Trophoblast cell (in vitro differentiated cells and primary cell): ENCODE measurements at regions not wholly inside any gene's neighbourhood (a gene's known extent, or its start where the extent isn't known, plus 50 kb on each side); places are given as distances from the start of the nearest gene placed in this dataset.

ENCODE experiments used
- DNase-seq, 2 donors: peaks; one replicate each; pipeline ENCODE4 v3.0.0-alpha.2; 2016
- H2AFZ ChIP-seq: 2 replicates; pipeline ENCODE4 v1.6.1; 2013; ENCODE audit warnings: low read length, moderate library complexity, mild to moderate bottlenecking; ENCODE audit not compliant: insufficient read depth, poor library complexity
- H2AK5ac ChIP-seq: 2 replicates; pipeline ENCODE4 v1.6.1; 2013; ENCODE audit warnings: mild to moderate bottlenecking, low read length
- H2BK120ac ChIP-seq: 2 replicates; pipeline ENCODE4 v1.6.1; 2013; ENCODE audit warnings: low read length, mild to moderate bottlenecking, moderate library complexity; ENCODE audit not compliant: insufficient read depth, poor library complexity
- H2BK12ac ChIP-seq: 2 replicates; pipeline ENCODE4 v1.6.1; 2013; ENCODE audit warnings: mild to moderate bottlenecking, low read length, moderate library complexity
- H2BK5ac ChIP-seq: 2 replicates; pipeline ENCODE4 v1.6.1; 2013; ENCODE audit warnings: low read length, low read depth, moderate library complexity, mild to moderate bottlenecking; ENCODE audit not compliant: poor library complexity
- H3K14ac ChIP-seq: 2 replicates; pipeline ENCODE4 v1.6.1; 2013; ENCODE audit warnings: mild to moderate bottlenecking, low read length
- H3K18ac ChIP-seq: 2 replicates; pipeline ENCODE4 v1.6.1; 2013; ENCODE audit warnings: mild to moderate bottlenecking, low read length
- H3K23ac ChIP-seq: 2 replicates; pipeline ENCODE4 v1.6.1; 2013; ENCODE audit warnings: low read length
- H3K27ac ChIP-seq: 2 replicates; pipeline ENCODE4 v1.5.1; 2013; ENCODE audit warnings: low read depth, mild to moderate bottlenecking, inconsistent platforms, low read length, moderate library complexity
- H3K27me3 ChIP-seq: 2 replicates; pipeline ENCODE4 v1.6.1; 2013; ENCODE audit warnings: inconsistent platforms, mild to moderate bottlenecking, low read length, moderate library complexity; ENCODE audit not compliant: insufficient read depth
- H3K36me3 ChIP-seq, 2 experiments: 1 replicate in 1 of 2; 2 replicates in 1 of 2; pipeline ENCODE4 v1.6.1; 2013; ENCODE audit warnings: low read length in 2 of 2, mild to moderate bottlenecking in 2 of 2, moderate library complexity in 1 of 2; ENCODE audit not compliant: insufficient read depth in 2 of 2, control insufficient read depth in 1 of 2
- H3K4ac ChIP-seq: 2 replicates; pipeline ENCODE4 v1.6.1; 2013; ENCODE audit warnings: low read depth, mild to moderate bottlenecking, low read length, moderate library complexity
- H3K4me1 ChIP-seq, 2 experiments: 1 replicate in 1 of 2; 2 replicates in 1 of 2; pipeline ENCODE4 v1.6.1; 2013; ENCODE audit warnings: low read length in 2 of 2, mild to moderate bottlenecking in 2 of 2, moderate library complexity in 1 of 2; ENCODE audit not compliant: insufficient read depth in 2 of 2, control insufficient read depth in 1 of 2
- H3K4me2 ChIP-seq: 2 replicates; pipeline ENCODE4 v1.6.1; 2013; ENCODE audit warnings: inconsistent platforms, mild to moderate bottlenecking, low read length, moderate library complexity
- H3K4me3 ChIP-seq: 2 replicates; pipeline ENCODE4 v1.5.1; 2013; ENCODE audit warnings: mild to moderate bottlenecking, low read depth, low read length, inconsistent platforms
- H3K79me1 ChIP-seq: one replicate; pipeline ENCODE4 v1.6.1; 2013; ENCODE audit warnings: low read length
- H3K79me2 ChIP-seq: 2 replicates; pipeline ENCODE4 v1.6.1; 2013; ENCODE audit warnings: low read length, mild to moderate bottlenecking; ENCODE audit not compliant: control insufficient read depth, insufficient read depth, poor library complexity
- H3K9ac ChIP-seq: 2 replicates; pipeline ENCODE4 v1.6.1; 2013; ENCODE audit warnings: mild to moderate bottlenecking, low read length
- H3K9me3 ChIP-seq: 2 replicates; pipeline ENCODE4 v1.6.1; 2013; ENCODE audit warnings: low read depth, mild to moderate bottlenecking, control low read depth, inconsistent platforms, low read length; ENCODE audit not compliant: insufficient read depth
- H4K12ac ChIP-seq: 2 replicates; pipeline ENCODE4 v1.6.1; 2013; ENCODE audit warnings: low read depth, mild to moderate bottlenecking, low read length, moderate library complexity
- H4K8ac ChIP-seq: 2 replicates; pipeline ENCODE4 v1.6.1; 2013; ENCODE audit warnings: low read depth, mild to moderate bottlenecking, low read length, moderate library complexity
- H4K91ac ChIP-seq: one replicate; pipeline ENCODE4 v1.6.1; 2013; ENCODE audit warnings: low read depth, mild to moderate bottlenecking, low read length, moderate library complexity
- WGBS: extraction: QIAGEN DNeasy Blood & Tissue Kit; methylation state at CpG from one replicate; pipeline ENCODE4 v1.1.7; 2013; ENCODE audit warnings: missing lambda C conversion rate; ENCODE audit not compliant: insufficient read length, insufficient coverage; ENCODE audit errors: extremely low coverage; 5-methylcytosine and 5-hydroxymethylcytosine counted together

DNA sequence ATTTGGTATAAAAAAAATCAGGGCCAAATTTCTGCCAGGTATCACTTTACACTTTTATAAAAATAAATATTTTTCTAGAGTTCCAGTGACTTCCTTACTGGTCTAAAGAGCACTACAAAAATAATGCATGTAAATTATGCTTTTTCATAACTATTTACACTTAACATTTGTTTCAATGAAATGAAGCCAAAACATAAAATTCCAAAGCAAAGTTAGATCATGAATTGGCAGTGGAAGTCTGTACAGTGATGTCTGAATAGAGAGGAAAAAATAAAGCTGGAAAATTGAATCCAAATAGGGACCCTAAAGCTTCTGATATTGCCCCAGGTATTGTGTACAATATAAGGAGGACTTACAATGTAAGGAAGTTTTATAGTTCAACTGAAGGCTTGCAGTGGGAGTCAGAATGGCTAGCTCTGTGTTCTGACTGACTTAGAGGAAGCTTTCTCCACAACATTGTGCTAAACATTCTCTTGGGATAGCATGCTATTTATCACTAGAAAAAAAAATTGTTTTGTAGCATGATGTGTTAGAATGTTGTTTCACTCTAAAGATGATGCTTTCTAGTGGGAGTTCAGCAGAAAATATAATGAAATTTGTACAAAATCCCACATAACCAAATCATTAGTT is 288.2 kb upstream of the UGT8 start:
- Histone ChIP-seq H2BK120ac (no peak overlapping the region), H3K4me1 (no peaks in the 10 kb centered on the region), H2AFZ (no peak overlapping the region), H2AK5ac (no peak overlapping the region), H3K36me3 (no peaks in the 10 kb centered on the region), H3K4me3 (no peak overlapping the region), H3K4ac (no peak overlapping the region), H3K23ac (no peak overlapping the region), H3K79me2 (no peaks in the 10 kb centered on the region), H4K8ac (no peak overlapping the region), H2BK5ac (no peak overlapping the region), H3K79me1 (no peaks in the 10 kb centered on the region), H3K14ac (no peak overlapping the region), H2BK12ac (no peak overlapping the region), H3K9ac (no peak overlapping the region), H4K12ac (no peak overlapping the region), H3K27me3 (no peaks in the 10 kb centered on the region), H4K91ac (no peak overlapping the region), H3K27ac (no peak overlapping the region), H3K18ac (no peak overlapping the region), H3K4me2 (no peak overlapping the region), H3K9me3 (no peaks in the 10 kb centered on the region)
- DNase-seq = no peak

DNA sequence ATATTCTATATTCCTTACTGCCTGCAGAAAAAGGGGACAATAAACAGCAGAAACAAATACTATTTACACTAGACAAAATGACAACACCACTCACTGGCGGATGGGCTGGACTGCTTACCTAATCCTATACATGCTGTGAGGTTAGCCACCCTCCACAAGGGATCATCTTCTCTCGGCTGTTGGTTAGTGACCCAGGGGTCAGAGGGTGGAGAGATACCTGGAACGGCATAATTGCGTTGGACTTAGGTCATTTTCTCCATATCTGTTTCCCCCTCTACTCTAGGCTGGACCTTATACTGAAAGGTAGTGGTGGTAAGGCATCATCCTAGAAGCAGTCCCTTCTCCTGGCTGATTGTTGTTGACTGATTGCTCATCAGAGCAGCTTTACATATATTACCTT is 286.8 kb upstream of the UGT8 start:
- Histone ChIP-seq H3K4ac (no peak overlapping the region), H3K9ac (no peak overlapping the region), H3K4me2 (no peak overlapping the region), H4K12ac (no peak overlapping the region), H2BK12ac (no peak overlapping the region), H3K27me3 (no peaks in the 10 kb centered on the region), H3K18ac (no peak overlapping the region), H3K27ac (no peak overlapping the region), H2AK5ac (no peak overlapping the region), H2AFZ (no peak overlapping the region), H3K23ac (no peak overlapping the region), H3K79me1 (no peaks in the 10 kb centered on the region), H4K8ac (no peak overlapping the region), H3K14ac (no peak overlapping the region), H3K9me3 (no peaks in the 10 kb centered on the region), H2BK120ac (no peak overlapping the region), H3K79me2 (no peaks in the 10 kb centered on the region), H4K91ac (no peak overlapping the region), H3K4me1 (no peaks in the 10 kb centered on the region), H3K36me3 (no peaks in the 10 kb centered on the region), H3K4me3 (no peak overlapping the region), H2BK5ac (no peak overlapping the region)
- DNase-seq = no peak
- no CpG with 5 or more reads among the region's 4 CpGs for WGBS

DNA sequence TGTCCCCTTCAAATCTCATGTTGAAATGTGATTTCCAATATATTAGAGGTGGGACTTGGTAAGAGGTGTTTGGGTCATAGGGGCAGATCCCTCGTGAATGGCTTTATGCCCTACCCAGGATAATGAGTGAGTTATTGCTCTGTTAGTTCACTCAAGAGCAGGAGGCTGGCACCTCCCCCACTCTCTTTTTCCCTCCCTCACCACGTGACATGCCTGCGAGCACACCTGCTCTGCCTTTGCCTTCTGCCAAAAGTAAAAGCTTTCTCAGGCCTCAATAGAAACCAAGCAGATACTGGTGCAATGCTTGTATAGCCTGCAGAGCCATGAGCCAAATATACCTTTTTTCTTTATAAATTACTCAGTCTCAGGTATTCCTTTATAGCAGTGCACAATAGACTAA is 286.3 kb upstream of the UGT8 start:
- no peaks in the 10 kb centered on the region for H3K27me3 ChIP-seq
- H4K12ac ChIP-seq = no peak overlapping the region
- no peak overlapping the region for H2AFZ ChIP-seq
- no peak overlapping the region for H3K9ac ChIP-seq
- H4K91ac ChIP-seq = no peak overlapping the region
- no peak overlapping the region for H3K4me2 ChIP-seq
- H2BK12ac ChIP-seq = no peak overlapping the region
- no peak overlapping the region for H2BK120ac ChIP-seq
- H2AK5ac ChIP-seq = no peak overlapping the region
- no peaks in the 10 kb centered on the region for H3K79me2 ChIP-seq
- no peak for DNase-seq
- no peaks in the 10 kb centered on the region for H3K79me1 ChIP-seq
- H3K4me3 ChIP-seq = no peak overlapping the region
- no peaks in the 10 kb centered on the region for H3K4me1 ChIP-seq
- no CpG with 5 or more reads among the region's 3 CpGs for WGBS
- H3K27ac ChIP-seq = no peak overlapping the region
- no peaks in the 10 kb centered on the region for H3K9me3 ChIP-seq
- H2BK5ac ChIP-seq = no peak overlapping the region
- H3K14ac ChIP-seq = no peak overlapping the region
- H3K18ac ChIP-seq = no peak overlapping the region
- no peak overlapping the region for H3K4ac ChIP-seq
- H3K36me3 ChIP-seq = no peaks in the 10 kb centered on the region
- no peak overlapping the region for H3K23ac ChIP-seq
- H4K8ac ChIP-seq = no peak overlapping the region

DNA sequence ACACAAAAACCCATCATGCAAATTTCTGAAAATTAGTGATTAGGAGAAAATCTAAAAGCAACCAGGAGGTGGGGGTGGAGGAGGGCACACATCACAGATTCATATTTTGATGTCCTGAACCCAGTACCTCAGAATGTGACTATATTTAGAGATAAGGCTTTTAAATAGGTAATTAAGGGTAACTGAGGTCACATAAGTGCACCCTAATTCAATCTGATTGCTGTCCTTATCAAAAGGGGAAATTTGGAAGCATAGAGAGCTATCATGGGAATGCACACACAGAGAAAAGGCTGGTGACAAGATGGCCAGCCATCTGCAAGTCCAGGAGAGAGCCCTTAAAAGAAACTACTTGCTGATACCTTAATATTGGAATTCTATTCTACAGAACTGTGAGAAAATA is 281.8 kb upstream of the UGT8 start:
- Histone ChIP-seq H2BK120ac (no peak overlapping the region), H3K27me3 (no peaks in the 10 kb centered on the region), H3K4me3 (no peak overlapping the region), H3K9me3 (no peaks in the 10 kb centered on the region), H3K27ac (no peak overlapping the region), H2AK5ac (no peak overlapping the region), H3K36me3 (no peaks in the 10 kb centered on the region), H4K8ac (no peak overlapping the region), H3K23ac (no peak overlapping the region), H4K12ac (no peak overlapping the region), H3K4ac (no peak overlapping the region), H3K18ac (no peak overlapping the region), H3K79me2 (no peaks in the 10 kb centered on the region), H3K4me2 (no peak overlapping the region), H3K14ac (no peak overlapping the region), H2BK12ac (no peak overlapping the region), H2BK5ac (no peak overlapping the region), H3K9ac (no peak overlapping the region), H3K4me1 (no peaks in the 10 kb centered on the region), H4K91ac (no peak overlapping the region), H3K79me1 (no peaks in the 10 kb centered on the region), H2AFZ (no peak overlapping the region)
- no peak for DNase-seq
